Cardiac fibroblast (primary cell): ENCODE measurements at regions not wholly inside any gene's neighbourhood (a gene's known extent, or its start where the extent isn't known, plus 50 kb on each side); places are given as distances from the start of the nearest gene placed in this dataset.
A peak's percentile ranks its signal among the peaks of the same experiment; 100 is the strongest.

ENCODE experiments used
- DNase-seq, 2 donors: peaks; one replicate each; pipeline versions ENCODE4 v3.0.0 to v3.0.0-alpha.2; 2010; ENCODE audit warnings: low read depth in 2 of 2
- H3K4me3 ChIP-seq, 2 donors: replicated peaks in 1 of 2; 1 replicate in 1 of 2; 2 replicates in 1 of 2; pipeline ENCODE4 v1.5.1; 2011; ENCODE audit warnings: low read depth in 2 of 2, low read length in 2 of 2, mild to moderate bottlenecking in 2 of 2, moderate library complexity in 1 of 2
- CTCF ChIP-seq: IDR thresholded peaks from one replicate; pipeline ENCODE4 v1.5.1; 2011; ENCODE audit warnings: low read depth, mild to moderate bottlenecking, low read length, inconsistent platforms

GRCh38 chr2:205850611-205851010 is 168.3 kb downstream of the NRP2 start:
- no peak for DNase-seq
- TF ChIP-seq CTCF = no peak
- H3K4me3 ChIP-seq = no peak overlapping the region

GRCh38 chr2:205850132-205850531 is 167.8 kb downstream of the NRP2 start:
- TF ChIP-seq CTCF = no peak
- no peak for DNase-seq
- no peak overlapping the region for H3K4me3 ChIP-seq

GRCh38 chr2:205849136-205849535 is 166.8 kb downstream of the NRP2 start:
- no peak overlapping the region for H3K4me3 ChIP-seq
- TF ChIP-seq CTCF = no peak
- DNase-seq = no peak

- TF ChIP-seq CTCF = no peak
- H3K4me3 ChIP-seq = no peak overlapping the region
- DNase-seq = peak; percentile 21 to 30
Measured at GRCh38 chr2:205848601-205849000, 166.3 kb downstream of the NRP2 start.
